HCT116 (cell line): ENCODE measurements at regions not wholly inside any gene's neighbourhood (a gene's known extent, or its start where the extent isn't known, plus 50 kb on each side); places are given as distances from the start of the nearest gene placed in this dataset.

Experiments
- EZH2 ChIP-seq: fragments of 200-600 bp; sonication (generic); IDR thresholded peaks from 2 replicates; pipeline ENCODE4 v1.6.1; 2017; ENCODE audit warnings: antibody characterized with exemption, mixed run types
- EZH2phosphoT487 ChIP-seq: fragments of 200-600 bp; IDR thresholded peaks from 2 replicates; pipeline ENCODE4 v1.6.1; 2018; ENCODE audit warnings: antibody characterized with exemption, borderline replicate concordance
- POLR2A ChIP-seq: IDR thresholded peaks from 2 replicates; pipeline ENCODE4 v1.7.0; 2011; ENCODE audit warnings: borderline replicate concordance; ENCODE audit not compliant: insufficient read depth, insufficient read length; ENCODE audit errors: extremely low read depth
- RAD21 ChIP-seq: IDR thresholded peaks from 2 replicates; pipeline ENCODE4 v1.6.1; 2012; ENCODE audit warnings: low read depth, mild to moderate bottlenecking
- SIN3A ChIP-seq: IDR thresholded peaks from 2 replicates; pipeline ENCODE4 v1.6.1; 2012; ENCODE audit warnings: low read depth
- TF ChIP-seq, protein P1 (sequence below): IDR thresholded peaks from 2 replicates; pipeline ENCODE4 v1.6.1; 2011; ENCODE audit warnings: mild to moderate bottlenecking, low read length, moderate library complexity; ENCODE audit not compliant: insufficient replicate concordance; ENCODE audit errors: extremely low read depth
- TF ChIP-seq, protein P2 (sequence below), 3 experiments: fragments of 200-600 bp in 1 of 3; sonication (generic) in 1 of 3; IDR thresholded peaks in 2 of 3; conservative IDR thresholded peaks in 1 of 3; 2 replicates each; pipeline ENCODE4 v1.5.1; 2012 to 2017; ENCODE audit warnings: low read depth in 2 of 3, low read length in 2 of 3, antibody characterized with exemption in 1 of 3, borderline replicate concordance in 1 of 3, control low read depth in 1 of 3, mild to moderate bottlenecking in 1 of 3, mixed read lengths in 1 of 3, mixed run types in 1 of 3, moderate library complexity in 1 of 3; ENCODE audit not compliant: insufficient read depth in 1 of 3

DNA sequence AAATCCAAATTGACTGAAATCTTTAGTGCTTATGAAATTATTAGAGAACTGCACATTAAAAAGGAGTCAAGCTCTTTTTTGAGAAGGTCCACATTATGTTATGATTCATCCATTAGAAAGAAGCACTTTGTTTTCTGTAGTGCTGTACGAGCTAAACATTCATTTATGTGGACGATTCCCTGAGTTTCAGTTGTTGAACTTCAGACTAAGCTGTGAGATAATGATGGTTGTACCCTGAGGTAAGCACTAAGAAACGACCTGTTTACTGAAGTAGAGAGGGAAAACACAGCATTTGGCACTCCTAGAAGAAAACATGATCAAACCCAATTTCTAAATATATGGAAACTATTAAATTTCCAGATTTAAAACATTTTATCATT is 67.3 kb upstream of the ATP2B1 start:
- TF ChIP-seq, protein P1, sequence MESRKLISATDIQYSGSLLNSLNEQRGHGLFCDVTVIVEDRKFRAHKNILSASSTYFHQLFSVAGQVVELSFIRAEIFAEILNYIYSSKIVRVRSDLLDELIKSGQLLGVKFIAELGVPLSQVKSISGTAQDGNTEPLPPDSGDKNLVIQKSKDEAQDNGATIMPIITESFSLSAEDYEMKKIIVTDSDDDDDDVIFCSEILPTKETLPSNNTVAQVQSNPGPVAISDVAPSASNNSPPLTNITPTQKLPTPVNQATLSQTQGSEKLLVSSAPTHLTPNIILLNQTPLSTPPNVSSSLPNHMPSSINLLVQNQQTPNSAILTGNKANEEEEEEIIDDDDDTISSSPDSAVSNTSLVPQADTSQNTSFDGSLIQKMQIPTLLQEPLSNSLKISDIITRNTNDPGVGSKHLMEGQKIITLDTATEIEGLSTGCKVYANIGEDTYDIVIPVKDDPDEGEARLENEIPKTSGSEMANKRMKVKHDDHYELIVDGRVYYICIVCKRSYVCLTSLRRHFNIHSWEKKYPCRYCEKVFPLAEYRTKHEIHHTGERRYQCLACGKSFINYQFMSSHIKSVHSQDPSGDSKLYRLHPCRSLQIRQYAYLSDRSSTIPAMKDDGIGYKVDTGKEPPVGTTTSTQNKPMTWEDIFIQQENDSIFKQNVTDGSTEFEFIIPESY: no peak
- TF ChIP-seq, protein P2, sequence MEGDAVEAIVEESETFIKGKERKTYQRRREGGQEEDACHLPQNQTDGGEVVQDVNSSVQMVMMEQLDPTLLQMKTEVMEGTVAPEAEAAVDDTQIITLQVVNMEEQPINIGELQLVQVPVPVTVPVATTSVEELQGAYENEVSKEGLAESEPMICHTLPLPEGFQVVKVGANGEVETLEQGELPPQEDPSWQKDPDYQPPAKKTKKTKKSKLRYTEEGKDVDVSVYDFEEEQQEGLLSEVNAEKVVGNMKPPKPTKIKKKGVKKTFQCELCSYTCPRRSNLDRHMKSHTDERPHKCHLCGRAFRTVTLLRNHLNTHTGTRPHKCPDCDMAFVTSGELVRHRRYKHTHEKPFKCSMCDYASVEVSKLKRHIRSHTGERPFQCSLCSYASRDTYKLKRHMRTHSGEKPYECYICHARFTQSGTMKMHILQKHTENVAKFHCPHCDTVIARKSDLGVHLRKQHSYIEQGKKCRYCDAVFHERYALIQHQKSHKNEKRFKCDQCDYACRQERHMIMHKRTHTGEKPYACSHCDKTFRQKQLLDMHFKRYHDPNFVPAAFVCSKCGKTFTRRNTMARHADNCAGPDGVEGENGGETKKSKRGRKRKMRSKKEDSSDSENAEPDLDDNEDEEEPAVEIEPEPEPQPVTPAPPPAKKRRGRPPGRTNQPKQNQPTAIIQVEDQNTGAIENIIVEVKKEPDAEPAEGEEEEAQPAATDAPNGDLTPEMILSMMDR (IDR thresholded peaks at IDR 0.05 in 2 of 3, conservative IDR thresholded peaks at IDR 0.05 in 1 of 3; ENCODE audit: borderline replicate concordance in 1 of 3, insufficient read depth in 1 of 3, low read depth in 2 of 3, low read length in 2 of 3): no peak
- TF ChIP-seq EZH2 (no peak), RAD21 (no peak), SIN3A (no peak), EZH2phosphoT487 (no peak), POLR2A (no peak)
